RWPE2 (cell line): ENCODE measurements at regions not wholly inside any gene's neighbourhood (a gene's known extent, or its start where the extent isn't known, plus 50 kb on each side); places are given as distances from the start of the nearest gene placed in this dataset.
A peak's percentile ranks its signal among the peaks of the same experiment; 100 is the strongest.

Source experiments
- ATAC-seq: fragments of 200-7000 bp; cut with Tn5 transposase; 3 replicates; pipeline ENCODE4 v1.9.1; 2021; ENCODE audit warnings: low read depth
- DNase-seq: peaks from one replicate; pipeline ENCODE4 v3.0.0-alpha.2; 2020; ENCODE audit warnings: low spot score
- H3K27ac ChIP-seq: fragments of 450-650 bp; 2 replicates; pipeline ENCODE4 v1.5.1; 2017; ENCODE audit warnings: mild to moderate bottlenecking; ENCODE audit not compliant: poor library complexity, severe bottlenecking
- H3K27me3 ChIP-seq: fragments of 250-450 bp; sonication (Bioruptor Pico); 2 replicates; pipeline ENCODE4 v1.5.1; 2021; ENCODE audit warnings: mild to moderate bottlenecking, moderate library complexity; ENCODE audit not compliant: insufficient read depth, poor library complexity, severe bottlenecking
- H3K36me3 ChIP-seq: fragments of 250-450 bp; sonication (Bioruptor Pico); 2 replicates; pipeline ENCODE4 v1.5.1; 2020; ENCODE audit warnings: low read depth, mild to moderate bottlenecking, moderate library complexity
- H3K4me1 ChIP-seq: fragments of 250-450 bp; sonication (Bioruptor Pico); 2 replicates; pipeline ENCODE4 v1.5.1; 2021; ENCODE audit warnings: mild to moderate bottlenecking, moderate library complexity; ENCODE audit not compliant: insufficient read depth, poor library complexity, severe bottlenecking
- H3K4me3 ChIP-seq: fragments of 250-450 bp; sonication (Bioruptor Pico); 2 replicates; pipeline ENCODE4 v1.5.1; 2021; ENCODE audit warnings: mild to moderate bottlenecking, moderate library complexity; ENCODE audit not compliant: severe bottlenecking
- H3K9me3 ChIP-seq: fragments of 250-450 bp; sonication (Bioruptor Pico); 2 replicates; pipeline ENCODE4 v1.5.1; 2021; ENCODE audit warnings: mild to moderate bottlenecking, moderate library complexity; ENCODE audit not compliant: severe bottlenecking
- TF ChIP-seq, protein P1 (sequence below): fragments of 450-650 bp; IDR thresholded peaks from one replicate; pipeline ENCODE4 v1.5.1; 2017; ENCODE audit warnings: mild to moderate bottlenecking, moderate library complexity; ENCODE audit not compliant: poor library complexity, severe bottlenecking

GRCh38 chr2:191512874-191513273 lies 165.1 kb upstream of the NABP1 start:
- no peak for ATAC-seq
- Histone ChIP-seq H3K27me3 (no peaks in the 10 kb centered on the region), H3K27ac (no peak overlapping the region), H3K9me3 (no peaks in the 10 kb centered on the region), H3K4me3 (no peak overlapping the region), H3K36me3 (no peaks in the 10 kb centered on the region), H3K4me1 (no peaks in the 10 kb centered on the region)
- TF ChIP-seq, protein P1, sequence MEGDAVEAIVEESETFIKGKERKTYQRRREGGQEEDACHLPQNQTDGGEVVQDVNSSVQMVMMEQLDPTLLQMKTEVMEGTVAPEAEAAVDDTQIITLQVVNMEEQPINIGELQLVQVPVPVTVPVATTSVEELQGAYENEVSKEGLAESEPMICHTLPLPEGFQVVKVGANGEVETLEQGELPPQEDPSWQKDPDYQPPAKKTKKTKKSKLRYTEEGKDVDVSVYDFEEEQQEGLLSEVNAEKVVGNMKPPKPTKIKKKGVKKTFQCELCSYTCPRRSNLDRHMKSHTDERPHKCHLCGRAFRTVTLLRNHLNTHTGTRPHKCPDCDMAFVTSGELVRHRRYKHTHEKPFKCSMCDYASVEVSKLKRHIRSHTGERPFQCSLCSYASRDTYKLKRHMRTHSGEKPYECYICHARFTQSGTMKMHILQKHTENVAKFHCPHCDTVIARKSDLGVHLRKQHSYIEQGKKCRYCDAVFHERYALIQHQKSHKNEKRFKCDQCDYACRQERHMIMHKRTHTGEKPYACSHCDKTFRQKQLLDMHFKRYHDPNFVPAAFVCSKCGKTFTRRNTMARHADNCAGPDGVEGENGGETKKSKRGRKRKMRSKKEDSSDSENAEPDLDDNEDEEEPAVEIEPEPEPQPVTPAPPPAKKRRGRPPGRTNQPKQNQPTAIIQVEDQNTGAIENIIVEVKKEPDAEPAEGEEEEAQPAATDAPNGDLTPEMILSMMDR: no peak
- DNase-seq: no peak

GRCh38 chr2:191514613-191515012 lies 163.3 kb upstream of the NABP1 start:
- Histone ChIP-seq H3K27me3 (no peaks in the 10 kb centered on the region), H3K4me3 (no peak overlapping the region), H3K27ac (no peak overlapping the region), H3K4me1 (no peaks in the 10 kb centered on the region), H3K36me3 (no peaks in the 10 kb centered on the region), H3K9me3 (no peaks in the 10 kb centered on the region)
- ATAC-seq (no peak), DNase-seq (no peak)
- TF ChIP-seq, protein P1: no peak

GRCh38 chr2:191515551-191515950 lies 162.4 kb upstream of the NABP1 start:
- Histone ChIP-seq H3K36me3 (no peaks in the 10 kb centered on the region), H3K4me1 (no peaks in the 10 kb centered on the region), H3K4me3 (no peak overlapping the region), H3K9me3 (no peaks in the 10 kb centered on the region), H3K27ac (no peak overlapping the region), H3K27me3 (no peaks in the 10 kb centered on the region)
- no peak for DNase-seq
- TF ChIP-seq, protein P1: no peak
- no peak for ATAC-seq

DNA sequence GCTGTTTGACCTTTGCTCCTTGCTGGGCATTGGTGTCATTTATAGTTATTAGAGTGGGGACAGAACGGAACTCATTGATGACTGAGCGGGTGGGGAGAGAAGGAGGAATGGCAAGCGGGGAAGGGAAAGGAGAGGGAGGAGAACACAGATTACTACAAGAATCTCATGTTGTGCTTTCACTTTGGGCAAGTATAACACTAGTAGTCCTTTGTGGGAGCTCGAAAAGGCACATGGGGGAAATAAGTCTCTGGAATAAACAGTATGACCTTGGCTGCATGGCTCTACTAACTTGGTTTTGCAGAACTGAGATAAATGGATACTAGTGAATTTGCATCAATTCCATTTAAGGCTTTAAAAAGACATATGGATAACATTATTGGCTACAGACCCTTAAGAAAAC lies 161.7 kb upstream of the NABP1 start:
- no peak for ATAC-seq
- Histone ChIP-seq H3K27ac (no peak overlapping the region), H3K27me3 (no peaks in the 10 kb centered on the region), H3K4me3 (no peak overlapping the region), H3K9me3 (no peaks in the 10 kb centered on the region), H3K4me1 (no peaks in the 10 kb centered on the region), H3K36me3 (no peaks in the 10 kb centered on the region)
- TF ChIP-seq, protein P1: no peak
- DNase-seq: no peak

- ATAC-seq: no peak
- TF ChIP-seq, protein P1: peak; percentile 97
- no peaks in the 10 kb centered on the region for H3K27me3 ChIP-seq
- no peaks in the 10 kb centered on the region for H3K4me1 ChIP-seq
- H3K27ac ChIP-seq: no peak overlapping the region
- no peak overlapping the region for H3K4me3 ChIP-seq
- DNase-seq: no peak
- H3K9me3 ChIP-seq: no peaks in the 10 kb centered on the region
- H3K36me3 ChIP-seq: no peaks in the 10 kb centered on the region
Observed at GRCh38 chr2:191521608-191522208, 156.2 kb upstream of the NABP1 start.
